A549 (cell line): ENCODE measurements at regions not wholly inside any gene's neighbourhood (a gene's known extent, or its start where the extent isn't known, plus 50 kb on each side); places are given as distances from the start of the nearest gene placed in this dataset.

Source experiments
- ATAC-seq, 2 experiments: fragments of 200-7000 bp in 1 of 2; fragments of >200 bp in 1 of 2; cut with Nextera tagmentation in 1 of 2; cut with Tn5 transposase in 1 of 2; 3 replicates each; pipeline versions ENCODE4 v1.8.0 to v1.9.1; 2018 to 2020; ENCODE audit warnings: mild to moderate bottlenecking in 1 of 2, moderate library complexity in 1 of 2
- CTCF ChIA-PET: fragments of 300-600 bp; sonication (Branson Sonifier 250); formaldehyde crosslinking; extraction: SDS; loops from one replicate; lab custom pipeline; 2021; ENCODE audit warnings: antibody characterized with exemption, inconsistent platforms; lab: Yijun Ruan, JAX
- POLR2A ChIA-PET: fragments of 350-600 bp; formaldehyde crosslinking; extraction: SDS; loops from one replicate; lab custom pipeline; 2021; ENCODE audit warnings: antibody characterized with exemption, inconsistent platforms; lab: Yijun Ruan, JAX
- DNase-seq, 2 experiments: peaks; one replicate each; pipeline versions ENCODE4 v3.0.0 to v3.0.0-alpha.2; 2011 to 2016; ENCODE audit warnings: low read depth in 1 of 2, low spot score in 1 of 2
- FAIRE-seq: peaks from 2 replicates; lab custom pipeline; 2011; peaks lifted over from hg19 to GRCh38; lab: Jason Lieb, UNC
- H3K27ac ChIP-seq, 2 experiments: fragments of >200 bp; sonication (Bioruptor Twin); formaldehyde crosslinking; 3 replicates each; pipeline ENCODE4 v1.5.1; 2016 to 2017
- H3K4me1 ChIP-seq: fragments of >200 bp; sonication (Bioruptor Twin); formaldehyde crosslinking; 3 replicates; pipeline ENCODE4 v1.6.1; 2016
- H3K4me2 ChIP-seq: fragments of >200 bp; sonication (Bioruptor Twin); formaldehyde crosslinking; 3 replicates; pipeline ENCODE4 v1.6.1; 2016
- H3K4me3 ChIP-seq: fragments of >200 bp; sonication (Bioruptor Twin); formaldehyde crosslinking; 3 replicates; pipeline ENCODE4 v1.5.1; 2016
- H3K9me3 ChIP-seq: fragments of >200 bp; sonication (Bioruptor Twin); formaldehyde crosslinking; 3 replicates; pipeline ENCODE4 v1.6.1; 2016
- CEBPB ChIP-seq, 2 experiments: fragments of >200 bp in 1 of 2; sonication (Bioruptor Twin) in 1 of 2; formaldehyde crosslinking in 1 of 2; IDR thresholded peaks; 2 replicates each; pipeline ENCODE4 v1.6.1; 2012 to 2016
- CHD4 ChIP-seq: fragments of 200-600 bp; sonication (generic); IDR thresholded peaks from 2 replicates; pipeline ENCODE4 v1.6.1; 2016; ENCODE audit warnings: antibody characterized with exemption, mild to moderate bottlenecking, borderline replicate concordance
- FOSL2 ChIP-seq, 2 experiments: fragments of 450-650 bp in 1 of 2; fragments of >200 bp in 1 of 2; sonication (Bioruptor Twin) in 1 of 2; formaldehyde crosslinking; IDR thresholded peaks; 2 replicates each; pipeline versions ENCODE4 v1.5.0 to v1.6.1; 2016 to 2020; ENCODE audit warnings: mild to moderate bottlenecking in 1 of 2, moderate library complexity in 1 of 2
- FOXS1 ChIP-seq: fragments of 250-450 bp; sonication (Bioruptor Pico); IDR thresholded peaks from 2 replicates; pipeline ENCODE4 v1.5.0; 2020; ENCODE audit warnings: mild to moderate bottlenecking, moderate library complexity
- GATA3 ChIP-seq: IDR thresholded peaks from 2 replicates; pipeline ENCODE4 v1.6.1; 2012; ENCODE audit warnings: borderline replicate concordance
- HOXB13 ChIP-seq: fragments of 250-450 bp; sonication (Bioruptor Pico); IDR thresholded peaks from 2 replicates; pipeline ENCODE4 v1.5.0; 2020; ENCODE audit warnings: low read depth, mild to moderate bottlenecking, moderate library complexity
- KDM1A ChIP-seq: fragments of 200-600 bp; sonication (generic); IDR thresholded peaks from 2 replicates; pipeline ENCODE4 v1.6.1; 2016; ENCODE audit warnings: low read depth, mild to moderate bottlenecking
- KDM5A ChIP-seq: fragments of 200-600 bp; sonication (generic); IDR thresholded peaks from 2 replicates; pipeline ENCODE4 v1.6.1; 2016; ENCODE audit warnings: antibody characterized with exemption, mild to moderate bottlenecking
- MAFK ChIP-seq: fragments of 450-650 bp; IDR thresholded peaks from 2 replicates; pipeline ENCODE4 v1.6.1; 2014; ENCODE audit not compliant: partially characterized antibody
- PBX3 ChIP-seq: IDR thresholded peaks from 2 replicates; pipeline ENCODE4 v1.6.1; 2012
- PHF8 ChIP-seq: fragments of 200-600 bp; sonication (generic); IDR thresholded peaks from 2 replicates; pipeline ENCODE4 v1.6.1; 2016; ENCODE audit warnings: low read depth, mild to moderate bottlenecking, antibody characterized with exemption, moderate library complexity, borderline replicate concordance
- POLR2A ChIP-seq: IDR thresholded peaks from 2 replicates; pipeline ENCODE4 v1.6.1; 2012; ENCODE audit warnings: mild to moderate bottlenecking, low read length
- RAD21 ChIP-seq, 2 experiments: fragments of >200 bp in 1 of 2; sonication (Bioruptor Twin) in 1 of 2; formaldehyde crosslinking in 1 of 2; IDR thresholded peaks in 1 of 2; conservative IDR thresholded peaks in 1 of 2; 2 replicates in 1 of 2; 3 replicates in 1 of 2; pipeline ENCODE4 v1.6.1; 2012 to 2018; ENCODE audit warnings: inconsistent platforms in 1 of 2
- RNF2 ChIP-seq: fragments of 200-600 bp; sonication (generic); IDR thresholded peaks from 2 replicates; pipeline ENCODE4 v1.6.1; 2016; ENCODE audit warnings: low read depth, mild to moderate bottlenecking, antibody characterized with exemption, moderate library complexity, borderline replicate concordance
- SREBF2 ChIP-seq: fragments of 450-650 bp; IDR thresholded peaks from 2 replicates; pipeline ENCODE4 v1.6.1; 2014; ENCODE audit warnings: mild to moderate bottlenecking, moderate library complexity
- ZFP36 ChIP-seq: fragments of 450-650 bp; IDR thresholded peaks from 2 replicates; pipeline ENCODE4 v1.6.1; 2014; ENCODE audit warnings: borderline replicate concordance; ENCODE audit not compliant: partially characterized antibody
- WGBS: methylation state at CpG from one replicate; pipeline ENCODE4 v1.1.6; 2017; ENCODE audit errors: missing lambda C conversion rate; 5-methylcytosine and 5-hydroxymethylcytosine counted together
- TF ChIP-seq, protein P1 (sequence below): fragments of >200 bp; sonication (Bioruptor Twin); formaldehyde crosslinking; IDR thresholded peaks from 3 replicates; pipeline ENCODE4 v1.5.1; 2016
- TF ChIP-seq, protein P2 (sequence below): fragments of 250-450 bp; sonication (Bioruptor Pico); IDR thresholded peaks from 2 replicates; pipeline ENCODE4 v1.5.0; 2020; ENCODE audit warnings: low read depth, mild to moderate bottlenecking, moderate library complexity
- TF ChIP-seq, protein P3 (sequence below): fragments of 250-450 bp; sonication (Bioruptor Pico); IDR thresholded peaks from 2 replicates; pipeline ENCODE4 v1.5.0; 2021; ENCODE audit warnings: mild to moderate bottlenecking, moderate library complexity, borderline replicate concordance

DNA sequence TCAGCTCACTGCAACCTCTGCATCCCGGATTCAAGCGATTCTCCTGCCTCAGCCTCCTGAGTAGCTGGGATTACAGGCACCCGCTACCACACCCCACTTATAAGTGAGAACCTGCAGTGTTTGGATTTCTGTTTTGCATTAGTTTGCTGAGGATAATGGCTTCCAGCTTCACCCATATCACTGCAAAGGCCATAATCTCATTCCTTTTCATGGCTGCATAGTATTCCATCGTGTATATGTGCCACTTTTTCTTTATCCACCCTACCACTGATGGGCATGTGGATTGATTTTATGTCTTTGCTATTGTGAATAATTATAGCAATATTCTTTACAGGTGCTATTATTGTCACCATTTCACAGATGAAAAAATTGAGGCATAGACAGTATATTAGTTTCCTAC is 301.0 kb upstream of the MAF start (continued):
- TF ChIP-seq FOXS1 (CRISPR knock-in tag) (no peak), POLR2A (no peak), ZFP36 (no peak), HOXB13 (CRISPR knock-in tag) (no peak)

GRCh38 chr16:79899716-79900115 is 299.2 kb upstream of the MAF start:
- FAIRE-seq (no peak), ATAC-seq (no peak; a peak in 1 of 6 replicates), DNase-seq (no peak)
- Histone ChIP-seq H3K4me3 (no peak overlapping the region), H3K4me2 (no peak overlapping the region), H3K27ac (no peak overlapping the region; a peak in 1 of 6 replicates), H3K9me3 (no peaks in the 10 kb centered on the region), H3K4me1 (peaks cover 14% of the 10 kb centered on the region; the same call in 2 of the 3 replicates)
- CTCF ChIA-PET: interaction anchor here (1.1 kb wide), 1 partner anchor 9 kb away, joined by 4 read pairs; no protein-coding TSS in a partner anchor
- POLR2A ChIA-PET: no interaction called here
- no peak for TF ChIP-seq KDM5A
- TF ChIP-seq, protein P1, sequence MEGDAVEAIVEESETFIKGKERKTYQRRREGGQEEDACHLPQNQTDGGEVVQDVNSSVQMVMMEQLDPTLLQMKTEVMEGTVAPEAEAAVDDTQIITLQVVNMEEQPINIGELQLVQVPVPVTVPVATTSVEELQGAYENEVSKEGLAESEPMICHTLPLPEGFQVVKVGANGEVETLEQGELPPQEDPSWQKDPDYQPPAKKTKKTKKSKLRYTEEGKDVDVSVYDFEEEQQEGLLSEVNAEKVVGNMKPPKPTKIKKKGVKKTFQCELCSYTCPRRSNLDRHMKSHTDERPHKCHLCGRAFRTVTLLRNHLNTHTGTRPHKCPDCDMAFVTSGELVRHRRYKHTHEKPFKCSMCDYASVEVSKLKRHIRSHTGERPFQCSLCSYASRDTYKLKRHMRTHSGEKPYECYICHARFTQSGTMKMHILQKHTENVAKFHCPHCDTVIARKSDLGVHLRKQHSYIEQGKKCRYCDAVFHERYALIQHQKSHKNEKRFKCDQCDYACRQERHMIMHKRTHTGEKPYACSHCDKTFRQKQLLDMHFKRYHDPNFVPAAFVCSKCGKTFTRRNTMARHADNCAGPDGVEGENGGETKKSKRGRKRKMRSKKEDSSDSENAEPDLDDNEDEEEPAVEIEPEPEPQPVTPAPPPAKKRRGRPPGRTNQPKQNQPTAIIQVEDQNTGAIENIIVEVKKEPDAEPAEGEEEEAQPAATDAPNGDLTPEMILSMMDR: no peak

GRCh38 chr16:79899316-79899715 is 298.8 kb upstream of the MAF start:
- ATAC-seq: no peak
- H3K4me2 ChIP-seq: no peak overlapping the region
- peaks cover 14% of the 10 kb centered on the region; the same call in 2 of the 3 replicates for H3K4me1 ChIP-seq
- FAIRE-seq: no peak
- POLR2A ChIA-PET: no interaction called here
- no peaks in the 10 kb centered on the region for H3K9me3 ChIP-seq
- DNase-seq: no peak
- H3K27ac ChIP-seq: no peak overlapping the region; a peak in 1 of 6 replicates
- CTCF ChIA-PET: interaction anchor here (1.2 kb wide), 1 partner anchor 9 kb away, joined by 3 read pairs; no protein-coding TSS in a partner anchor
- WGBS: 59% methylated on average over 3 of the region's 3 CpGs
- no peak overlapping the region for H3K4me3 ChIP-seq
- TF ChIP-seq, protein P1: no peak
- TF ChIP-seq KDM5A (no peak), PBX3 (no peak), CHD4 (no peak), PHF8 (no peak), MAFK (no peak), SREBF2 (no peak), GATA3 (no peak), RAD21 (conservative IDR thresholded peaks at IDR 0.05 in 1 of 2, IDR thresholded peaks at IDR 0.05 in 1 of 2) (no peak), KDM1A (no peak), CEBPB (IDR thresholded peaks at IDR 0.05) (no peak), RNF2 (no peak), FOSL2 (IDR thresholded peaks at IDR 0.05) (no peak), FOSL2 (CRISPR knock-in tag; IDR thresholded peaks at IDR 0.05) (no peak)
- TF ChIP-seq, protein P2, sequence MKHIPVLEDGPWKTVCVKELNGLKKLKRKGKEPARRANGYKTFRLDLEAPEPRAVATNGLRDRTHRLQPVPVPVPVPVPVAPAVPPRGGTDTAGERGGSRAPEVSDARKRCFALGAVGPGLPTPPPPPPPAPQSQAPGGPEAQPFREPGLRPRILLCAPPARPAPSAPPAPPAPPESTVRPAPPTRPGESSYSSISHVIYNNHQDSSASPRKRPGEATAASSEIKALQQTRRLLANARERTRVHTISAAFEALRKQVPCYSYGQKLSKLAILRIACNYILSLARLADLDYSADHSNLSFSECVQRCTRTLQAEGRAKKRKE (CRISPR knock-in tag): no peak
- TF ChIP-seq, protein P3, sequence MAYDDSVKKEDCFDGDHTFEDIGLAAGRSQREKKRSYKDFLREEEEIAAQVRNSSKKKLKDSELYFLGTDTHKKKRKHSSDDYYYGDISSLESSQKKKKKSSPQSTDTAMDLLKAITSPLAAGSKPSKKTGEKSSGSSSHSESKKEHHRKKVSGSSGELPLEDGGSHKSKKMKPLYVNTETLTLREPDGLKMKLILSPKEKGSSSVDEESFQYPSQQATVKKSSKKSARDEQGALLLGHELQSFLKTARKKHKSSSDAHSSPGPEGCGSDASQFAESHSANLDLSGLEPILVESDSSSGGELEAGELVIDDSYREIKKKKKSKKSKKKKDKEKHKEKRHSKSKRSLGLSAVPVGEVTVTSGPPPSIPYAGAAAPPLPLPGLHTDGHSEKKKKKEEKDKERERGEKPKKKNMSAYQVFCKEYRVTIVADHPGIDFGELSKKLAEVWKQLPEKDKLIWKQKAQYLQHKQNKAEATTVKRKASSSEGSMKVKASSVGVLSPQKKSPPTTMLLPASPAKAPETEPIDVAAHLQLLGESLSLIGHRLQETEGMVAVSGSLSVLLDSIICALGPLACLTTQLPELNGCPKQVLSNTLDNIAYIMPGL: no peak
